Uterus (tissue), 2 donors: ENCODE measurements at regions not wholly inside any gene's neighbourhood (a gene's known extent, or its start where the extent isn't known, plus 50 kb on each side); places are given as distances from the start of the nearest gene placed in this dataset.

Source experiments
- CTCF ChIP-seq, 4 experiments: fragments of 200-600 bp in 2 of 4; fragments of 450-650 bp in 2 of 4; sonication (generic) in 2 of 4; IDR thresholded peaks; one replicate each; pipeline ENCODE4 v1.5.1; 2016 to 2019; ENCODE audit warnings: antibody characterized with exemption in 4 of 4, mild to moderate bottlenecking in 2 of 4, moderate library complexity in 1 of 4
- POLR2A ChIP-seq, 2 donors: fragments of 450-650 bp; IDR thresholded peaks; one replicate each; pipeline ENCODE4 v1.6.1; 2016; ENCODE audit warnings: antibody characterized with exemption in 2 of 2, mild to moderate bottlenecking in 1 of 2, moderate library complexity in 1 of 2

- TF ChIP-seq CTCF (IDR thresholded peaks at IDR 0.05) (no peak), POLR2A (IDR thresholded peaks at IDR 0.05) (no peak)
Measured at GRCh38 chr10:78806681-78807221, 262.0 kb upstream of the ZMIZ1 start.
